GM21360 (cell line): ENCODE measurements at regions not wholly inside any gene's neighbourhood (a gene's known extent, or its start where the extent isn't known, plus 50 kb on each side); places are given as distances from the start of the nearest gene placed in this dataset.

ENCODE experiments used
- ATAC-seq: cut with Tn5 transposase; IDR thresholded peaks from one replicate; pipeline ENCODE4 v1.9.1; 2021; ENCODE audit warnings: mild to moderate bottlenecking, moderate library complexity; ENCODE audit not compliant: unreplicated experiment

- ATAC-seq: no peak
These were observed 127.6 kb upstream of the LPP start for GRCh38 chr3:188026191-188026968.

DNA sequence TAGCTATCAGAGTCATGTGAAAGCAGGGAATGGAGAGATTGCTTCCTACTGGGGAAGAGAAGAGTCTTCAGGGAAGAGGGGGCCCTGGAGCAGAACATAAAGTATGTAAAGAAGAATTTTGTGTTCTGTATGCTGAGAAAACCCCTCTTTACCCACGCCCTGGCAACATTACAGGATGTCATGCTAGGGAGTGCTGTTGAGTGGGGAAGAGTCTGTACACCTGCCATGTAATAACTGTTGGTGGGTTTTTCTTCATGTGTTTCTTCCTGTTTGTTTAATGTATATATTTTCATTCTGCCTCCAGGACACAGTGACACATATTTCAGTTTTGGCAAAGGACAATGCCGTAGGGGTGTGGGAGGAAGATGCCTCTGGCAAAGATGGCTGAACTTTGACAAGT, 122.8 kb upstream of the LPP start:
- ATAC-seq: no peak

- no peak for ATAC-seq
These were observed 119.0 kb upstream of the LPP start for GRCh38 chr3:188034989-188035388.

DNA sequence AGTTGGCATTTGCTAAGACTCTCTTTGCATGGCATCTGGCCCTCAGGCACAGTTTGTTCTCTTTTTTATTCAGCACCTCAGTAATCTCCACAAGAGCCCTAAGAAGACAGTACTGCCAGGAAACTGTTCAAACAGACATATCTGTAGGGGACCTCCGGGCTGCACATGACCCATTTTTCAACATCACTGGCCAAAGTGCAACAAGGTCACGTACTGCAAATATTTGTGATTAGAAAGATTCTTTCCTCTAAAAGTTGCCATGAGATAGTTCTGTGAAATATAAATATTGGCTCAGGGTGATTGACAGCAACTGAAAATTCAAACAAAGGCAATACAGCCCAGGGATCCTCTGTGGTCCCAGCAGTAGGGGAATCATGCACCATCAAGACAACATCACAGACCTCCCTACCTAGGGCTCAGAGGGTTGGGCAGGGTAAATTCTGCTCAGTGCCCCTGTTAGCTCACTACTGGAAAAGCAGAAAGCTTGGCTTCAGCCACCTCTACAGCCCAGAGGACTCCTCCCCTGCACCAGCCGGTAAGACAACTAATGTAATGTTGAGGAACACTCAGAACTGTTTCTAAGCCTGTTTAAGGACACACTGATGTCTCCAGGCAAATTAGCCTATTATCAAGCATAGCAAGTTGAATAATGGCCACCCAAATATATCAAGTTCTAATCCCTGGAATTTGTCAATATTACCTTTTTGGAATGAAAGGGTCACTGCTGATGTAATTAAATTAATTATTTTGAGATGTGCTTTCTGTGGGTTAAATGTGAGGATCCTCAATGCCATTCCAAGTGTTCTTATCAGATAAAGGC, 117.4 kb upstream of the LPP start:
- no peak for ATAC-seq

DNA sequence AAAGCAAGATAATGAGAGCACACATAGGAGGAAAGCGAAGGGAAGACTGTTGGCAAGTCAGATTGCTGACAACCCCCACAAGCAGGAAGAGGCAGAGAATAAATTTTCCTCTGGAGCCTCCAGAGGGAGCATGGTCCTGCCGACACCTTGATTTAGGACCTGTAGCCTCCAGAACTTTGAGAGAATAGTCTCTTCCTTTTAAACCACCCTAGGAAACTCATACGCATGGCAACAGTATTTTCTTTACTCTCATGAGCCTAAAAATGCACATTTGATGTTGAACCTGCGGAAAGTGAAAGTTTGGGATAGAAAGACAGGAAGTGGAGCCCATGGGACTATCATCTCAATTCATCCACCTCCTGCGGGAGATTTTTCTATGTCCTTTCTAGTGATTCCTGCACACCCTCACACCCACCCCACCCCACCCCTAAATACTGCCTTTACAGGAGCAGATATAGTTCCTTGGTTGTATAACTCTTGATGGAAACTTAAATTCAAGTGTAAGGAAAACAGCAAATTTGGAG, 116.7 kb upstream of the LPP start:
- no peak for ATAC-seq

GRCh38 chr3:188037965-188038581, 115.9 kb upstream of the LPP start:
- no peak for ATAC-seq

DNA sequence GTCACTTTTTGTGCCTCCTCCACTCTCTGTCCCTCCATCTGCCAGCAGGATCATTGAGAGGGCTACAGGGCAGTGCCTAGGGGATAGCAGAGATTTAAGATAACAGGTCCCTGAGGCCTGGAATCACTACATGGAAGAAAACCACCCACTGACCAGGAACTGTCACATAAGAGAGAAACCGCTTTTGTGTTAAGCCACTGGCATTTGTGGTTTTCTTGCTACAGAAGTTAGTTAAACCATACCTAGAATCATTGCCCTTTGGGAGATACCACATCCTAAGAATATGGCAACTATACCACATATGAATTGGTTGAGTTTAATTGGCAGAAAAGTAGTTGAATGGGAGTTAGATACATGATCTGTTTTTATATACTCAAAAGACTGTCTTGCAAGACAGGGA, 112.8 kb upstream of the LPP start:
- no peak for ATAC-seq

DNA sequence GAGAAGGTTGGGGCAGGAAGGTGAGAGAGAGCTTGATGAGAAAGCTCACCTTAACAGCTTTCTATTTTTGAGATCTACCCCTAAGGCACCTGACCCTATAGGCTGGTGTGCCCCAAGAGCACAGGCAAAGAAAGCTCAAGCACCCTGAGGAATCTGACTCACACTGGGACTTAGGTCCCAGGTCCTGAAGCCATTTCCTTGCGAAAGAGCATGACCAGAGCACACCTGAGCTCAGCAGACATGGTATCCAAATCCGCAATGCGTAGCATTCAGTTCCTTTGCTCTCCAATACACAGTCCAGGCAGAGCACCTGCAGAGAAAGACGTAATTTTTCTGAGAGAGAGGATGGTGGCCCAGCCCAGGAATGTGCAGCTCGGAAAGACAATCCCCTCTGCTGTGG, 112.1 kb upstream of the LPP start:
- no peak for ATAC-seq

DNA sequence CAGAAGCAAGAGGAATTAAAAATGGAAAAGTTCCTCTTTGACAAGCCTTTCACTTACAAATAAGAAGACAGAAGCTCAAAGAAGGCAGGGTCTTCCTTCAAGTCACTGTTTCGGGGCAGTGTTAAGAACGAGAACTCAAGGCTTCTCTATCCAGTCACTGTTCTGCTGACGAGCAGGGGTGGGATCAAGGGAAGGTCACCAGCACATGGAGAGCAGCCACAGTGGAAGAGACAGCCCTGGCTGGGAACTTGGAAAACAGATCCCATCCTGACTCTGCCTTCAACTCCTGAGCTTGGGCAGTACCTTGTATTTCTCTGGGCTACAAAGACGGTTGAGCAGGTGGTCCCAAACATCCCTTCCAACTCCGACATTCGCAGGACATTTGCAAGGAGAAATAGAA, 111.5 kb upstream of the LPP start:
- ATAC-seq: no peak

GRCh38 chr3:188043891-188044290, 110.1 kb upstream of the LPP start:
- no peak for ATAC-seq

DNA sequence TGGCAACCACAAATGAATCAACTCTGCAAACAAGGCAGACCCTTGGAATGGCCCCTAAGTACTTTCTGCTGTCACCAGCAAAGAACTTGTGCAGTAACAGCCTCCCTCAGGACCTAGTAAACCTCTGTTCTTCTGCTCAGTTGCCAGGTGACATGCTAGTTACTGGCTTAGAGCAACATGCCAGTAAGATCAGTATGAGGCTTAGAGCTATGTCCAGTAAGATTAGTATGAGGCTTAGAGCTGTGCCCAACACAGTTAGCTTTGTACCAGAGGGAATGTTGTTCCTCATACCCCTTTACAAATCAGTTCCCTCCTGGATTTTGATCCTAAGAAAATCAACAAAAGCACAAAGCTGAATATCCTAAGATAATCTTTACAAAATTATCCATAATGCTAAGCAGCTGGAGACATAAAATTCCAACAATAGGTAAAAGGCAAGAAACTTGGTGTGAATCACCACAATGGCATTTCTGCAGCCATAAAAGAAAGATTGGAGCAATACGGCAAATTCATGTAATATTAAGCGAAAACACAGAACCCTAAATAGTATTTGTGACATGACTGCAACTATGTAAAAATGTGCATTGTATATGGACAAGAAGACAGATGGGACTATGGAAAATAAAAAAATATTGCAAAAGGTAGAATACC, 107.3 kb upstream of the LPP start:
- ATAC-seq: no peak

DNA sequence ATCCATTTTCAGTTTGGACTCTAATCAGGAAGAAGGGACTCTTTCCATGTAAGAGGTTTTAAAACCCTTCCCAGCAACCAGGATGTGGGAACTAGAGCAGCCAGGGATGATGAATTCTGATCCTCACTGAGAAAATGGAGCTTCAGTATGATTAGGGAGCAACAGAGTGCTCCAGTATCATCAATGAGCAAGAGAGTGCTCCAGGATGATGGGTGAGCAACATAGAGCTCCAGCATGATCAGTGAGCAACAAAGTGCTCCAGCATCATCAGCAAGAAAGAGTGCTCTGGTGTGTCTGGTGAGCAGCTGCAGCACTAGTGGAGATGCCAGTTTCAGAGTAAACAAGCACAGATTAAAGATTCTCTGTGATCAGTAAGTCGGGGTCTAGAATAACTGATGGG, 106.4 kb upstream of the LPP start:
- no peak for ATAC-seq

DNA sequence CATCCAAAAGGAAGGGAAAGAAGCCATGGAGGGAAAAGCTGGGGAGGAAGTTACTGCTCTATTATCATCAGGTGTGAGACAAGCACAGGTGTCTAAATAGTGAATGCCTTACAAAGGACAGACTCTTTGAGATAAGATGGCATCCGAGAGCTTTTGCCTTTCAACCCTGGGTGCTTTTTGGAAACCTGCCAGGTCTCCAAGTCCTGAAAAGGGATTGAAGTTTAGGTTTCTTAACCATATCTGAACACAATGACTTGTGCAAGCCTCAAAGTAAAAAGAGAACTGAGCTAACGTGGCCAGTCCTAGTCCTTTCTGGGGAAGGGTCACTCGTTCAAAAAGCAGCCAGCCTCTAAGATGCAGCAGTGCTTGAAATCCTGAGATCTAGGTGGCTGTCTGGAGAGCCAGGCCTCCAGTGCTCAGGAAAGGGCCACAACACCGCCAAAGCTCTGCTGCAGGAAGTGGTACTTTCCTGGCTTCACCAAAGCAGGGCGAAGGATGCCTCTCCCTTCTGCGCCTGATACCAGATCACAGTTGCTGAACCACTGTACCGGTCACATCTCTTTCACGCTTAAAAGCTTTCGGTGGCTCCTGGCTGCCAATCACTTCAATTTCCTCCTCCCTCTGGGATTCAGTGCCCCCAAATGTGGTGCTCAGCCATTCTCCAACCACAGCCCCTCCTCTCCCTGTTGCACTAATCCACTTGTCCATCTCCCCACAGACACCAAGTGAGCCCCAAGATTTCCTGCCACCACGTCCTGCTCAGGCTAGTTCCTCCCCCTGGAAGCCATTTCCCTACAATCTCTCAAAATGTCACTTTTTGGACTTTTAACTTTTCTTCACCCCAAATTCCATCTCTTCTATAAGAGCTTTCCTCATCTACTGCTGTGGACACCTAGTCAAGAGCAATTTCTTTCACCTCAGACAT, 104.1 kb upstream of the LPP start:
- no peak for ATAC-seq

DNA sequence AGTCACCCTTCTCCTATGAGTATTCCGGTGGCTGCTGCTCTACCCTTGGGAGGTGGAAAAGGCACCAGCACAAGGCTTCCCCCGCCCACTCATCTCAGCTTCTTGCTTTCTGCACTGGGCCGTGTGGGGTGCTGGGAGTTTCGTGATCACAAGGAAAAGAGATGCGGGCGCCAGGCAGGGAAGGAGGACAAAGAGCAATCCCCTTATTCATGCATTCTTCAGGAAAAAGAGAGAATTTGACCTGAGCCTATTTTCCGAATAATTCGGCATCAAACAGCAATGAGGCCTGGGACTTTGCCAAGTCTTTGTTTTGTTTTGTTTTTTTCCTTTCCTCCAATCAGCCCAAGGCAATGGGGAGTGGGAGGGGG, 102.2 kb upstream of the LPP start:
- ATAC-seq: no peak

DNA sequence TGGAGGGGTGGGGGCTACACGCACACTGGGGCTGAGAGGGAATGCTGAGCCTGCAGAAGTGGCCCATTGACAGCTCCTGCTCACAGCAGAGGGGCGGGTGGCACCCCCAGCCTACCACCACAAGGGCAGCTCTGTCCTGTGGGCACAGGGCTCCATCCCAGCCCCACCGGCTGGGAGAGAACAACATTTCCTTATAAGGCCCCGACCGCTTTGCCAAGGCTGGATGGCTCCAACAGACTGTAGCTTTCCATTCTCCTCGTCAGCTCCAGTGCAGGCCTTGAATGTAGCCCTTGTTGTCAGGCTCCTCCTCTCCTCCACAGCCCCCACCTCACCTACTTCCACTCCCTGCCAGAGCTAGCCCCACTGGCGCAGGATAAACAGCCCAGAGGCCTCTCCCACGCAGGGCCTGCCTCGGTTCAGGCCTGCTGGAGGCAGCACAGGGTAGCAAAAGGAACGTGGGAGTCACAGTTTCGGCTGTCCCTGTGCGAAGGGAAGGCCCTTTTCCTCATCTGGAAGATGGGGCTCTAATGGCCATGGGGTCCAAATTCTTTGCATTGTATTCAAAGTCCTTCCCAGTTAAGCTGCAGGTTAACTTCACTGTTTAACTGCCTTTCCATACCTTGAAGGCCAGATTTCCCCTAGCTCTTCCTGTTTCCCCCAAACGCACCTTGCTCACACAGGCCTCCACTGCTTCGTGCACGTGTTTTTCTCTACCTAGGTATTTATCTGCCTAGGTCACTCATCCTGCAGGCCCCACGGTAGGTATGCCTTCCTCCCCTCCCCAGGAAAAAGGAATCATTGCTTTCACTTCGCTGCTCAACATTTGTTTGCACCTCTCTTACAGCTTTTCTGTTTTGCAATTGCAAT, 101.6 kb upstream of the LPP start:
- ATAC-seq: no peak

- ATAC-seq: no peak
These were observed 101.0 kb upstream of the LPP start for GRCh38 chr3:188053036-188053340.

- ATAC-seq: no peak
These were observed 100.1 kb upstream of the LPP start for GRCh38 chr3:188053710-188054380.

- no peak for ATAC-seq
These were observed 99.4 kb upstream of the LPP start for GRCh38 chr3:188054541-188054940.

GRCh38 chr3:188055388-188055787, 98.6 kb upstream of the LPP start:
- no peak for ATAC-seq
